Vagina (tissue), 2 donors: ENCODE measurements at regions not wholly inside any gene's neighbourhood (a gene's known extent, or its start where the extent isn't known, plus 50 kb on each side); places are given as distances from the start of the nearest gene placed in this dataset.

Experiments used
- POLR2AphosphoS5 ChIP-seq, 2 donors: sonication (generic); formaldehyde crosslinking; IDR thresholded peaks; one replicate each; pipeline ENCODE4 v1.9.0; 2017; ENCODE audit warnings: antibody characterized with exemption in 2 of 2, mild to moderate bottlenecking in 2 of 2, low read depth in 1 of 2; ENCODE audit not compliant: insufficient read depth in 1 of 2
- TF ChIP-seq, protein P1 (sequence below), 3 experiments: fragments of 450-650 bp in 2 of 3; fragments of 200-600 bp in 1 of 3; sonication (generic) in 1 of 3; IDR thresholded peaks; one replicate each; pipeline ENCODE4 v1.5.1; 2017 to 2019; ENCODE audit warnings: antibody characterized with exemption in 3 of 3, mild to moderate bottlenecking in 2 of 3, moderate library complexity in 2 of 3

DNA sequence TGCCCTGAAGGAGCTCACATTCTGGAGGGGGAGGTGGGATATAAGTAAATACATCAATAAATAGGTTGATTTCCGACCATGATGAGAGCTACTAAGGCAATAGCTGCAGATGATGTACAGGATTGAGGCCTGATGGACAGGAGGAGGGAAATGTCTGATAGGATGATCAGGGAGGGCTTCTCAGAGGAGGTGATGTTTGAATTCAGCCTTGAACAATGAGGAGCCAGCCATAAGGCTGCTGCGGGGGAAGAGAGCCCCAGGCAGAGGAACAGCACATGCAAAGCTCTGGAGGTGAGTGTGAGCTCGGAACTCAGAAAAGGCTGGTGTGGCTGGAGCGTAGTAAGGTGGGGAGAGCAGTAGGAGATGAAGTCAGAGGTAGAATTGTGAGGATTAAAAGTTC lies 411.7 kb downstream of the PTPRU start:
- TF ChIP-seq, protein P1, sequence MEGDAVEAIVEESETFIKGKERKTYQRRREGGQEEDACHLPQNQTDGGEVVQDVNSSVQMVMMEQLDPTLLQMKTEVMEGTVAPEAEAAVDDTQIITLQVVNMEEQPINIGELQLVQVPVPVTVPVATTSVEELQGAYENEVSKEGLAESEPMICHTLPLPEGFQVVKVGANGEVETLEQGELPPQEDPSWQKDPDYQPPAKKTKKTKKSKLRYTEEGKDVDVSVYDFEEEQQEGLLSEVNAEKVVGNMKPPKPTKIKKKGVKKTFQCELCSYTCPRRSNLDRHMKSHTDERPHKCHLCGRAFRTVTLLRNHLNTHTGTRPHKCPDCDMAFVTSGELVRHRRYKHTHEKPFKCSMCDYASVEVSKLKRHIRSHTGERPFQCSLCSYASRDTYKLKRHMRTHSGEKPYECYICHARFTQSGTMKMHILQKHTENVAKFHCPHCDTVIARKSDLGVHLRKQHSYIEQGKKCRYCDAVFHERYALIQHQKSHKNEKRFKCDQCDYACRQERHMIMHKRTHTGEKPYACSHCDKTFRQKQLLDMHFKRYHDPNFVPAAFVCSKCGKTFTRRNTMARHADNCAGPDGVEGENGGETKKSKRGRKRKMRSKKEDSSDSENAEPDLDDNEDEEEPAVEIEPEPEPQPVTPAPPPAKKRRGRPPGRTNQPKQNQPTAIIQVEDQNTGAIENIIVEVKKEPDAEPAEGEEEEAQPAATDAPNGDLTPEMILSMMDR (IDR thresholded peaks at IDR 0.05), result no peak
- no peak for TF ChIP-seq POLR2AphosphoS5 (IDR thresholded peaks at IDR 0.05; ENCODE audit: insufficient read depth in 1 of 2, low read depth in 1 of 2)
